ENCODE measurements at regions not wholly inside any gene's neighbourhood (a gene's known extent, or its start where the extent isn't known, plus 50 kb on each side); places are given as distances from the start of the nearest gene placed in this dataset.

GRCh38 chr3:31391150-31391549, 141.6 kb upstream of the STT3B start:
- TF ChIP-seq CTCF (IDR thresholded peaks at IDR 0.05) (no peak), EP300 (IDR thresholded peaks at IDR 0.05) (no peak), POLR2A (IDR thresholded peaks at IDR 0.05) (no peak)
